Fibroblast of mammary gland (primary cell): ENCODE measurements at regions not wholly inside any gene's neighbourhood (a gene's known extent, or its start where the extent isn't known, plus 50 kb on each side); places are given as distances from the start of the nearest gene placed in this dataset.

ENCODE experiments used
- DNase-seq: peaks from one replicate; pipeline ENCODE4 v3.0.0-alpha.2; 2010; ENCODE audit warnings: low read depth
- H3K4me3 ChIP-seq: 2 replicates; pipeline ENCODE4 v1.5.1; 2011; ENCODE audit warnings: low read depth, mild to moderate bottlenecking, low read length, moderate library complexity; ENCODE audit not compliant: control insufficient read depth
- TF ChIP-seq, protein P1 (sequence below): conservative IDR thresholded peaks from 2 replicates; pipeline ENCODE4 v1.5.1; 2011; ENCODE audit warnings: low read depth, low read length, inconsistent platforms; ENCODE audit not compliant: control insufficient read depth, insufficient read depth

DNA sequence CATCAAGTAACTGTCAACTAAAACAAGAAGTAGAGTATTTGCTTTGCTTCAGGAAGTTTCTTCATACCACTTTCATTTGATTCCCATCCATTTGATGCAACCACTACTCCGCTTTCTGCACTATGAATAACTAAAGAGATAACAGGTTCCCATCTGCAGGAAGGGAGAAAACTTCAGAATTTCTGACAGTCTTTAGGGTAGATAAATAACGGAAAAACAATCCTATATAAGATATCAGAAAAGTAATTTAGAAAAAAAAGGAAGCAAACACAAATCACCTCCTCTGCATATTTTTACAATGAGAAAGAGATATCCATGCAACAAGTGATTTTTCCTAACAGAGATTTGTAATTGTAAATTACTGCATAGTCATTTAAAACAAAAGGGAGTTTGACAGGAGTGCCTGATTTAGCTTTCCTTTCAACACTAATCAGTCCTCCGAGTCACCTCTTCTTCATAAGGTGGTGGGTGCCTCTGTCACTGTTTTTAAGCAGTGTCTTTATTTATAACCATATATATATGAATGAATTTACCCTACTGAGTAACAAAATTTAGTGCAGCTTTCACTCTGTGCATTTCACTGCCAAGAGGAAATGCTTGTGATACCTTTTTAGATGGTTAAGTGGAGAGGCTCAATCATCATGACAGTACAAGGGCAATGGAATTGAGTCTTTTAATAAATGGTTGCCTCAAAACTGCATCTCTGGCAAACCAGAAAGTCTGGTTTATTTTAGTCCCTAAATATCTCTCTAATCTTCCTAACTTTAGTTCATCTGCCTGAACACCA is 1920.4 kb downstream of the MRPL39 start:
- TF ChIP-seq, protein P1, sequence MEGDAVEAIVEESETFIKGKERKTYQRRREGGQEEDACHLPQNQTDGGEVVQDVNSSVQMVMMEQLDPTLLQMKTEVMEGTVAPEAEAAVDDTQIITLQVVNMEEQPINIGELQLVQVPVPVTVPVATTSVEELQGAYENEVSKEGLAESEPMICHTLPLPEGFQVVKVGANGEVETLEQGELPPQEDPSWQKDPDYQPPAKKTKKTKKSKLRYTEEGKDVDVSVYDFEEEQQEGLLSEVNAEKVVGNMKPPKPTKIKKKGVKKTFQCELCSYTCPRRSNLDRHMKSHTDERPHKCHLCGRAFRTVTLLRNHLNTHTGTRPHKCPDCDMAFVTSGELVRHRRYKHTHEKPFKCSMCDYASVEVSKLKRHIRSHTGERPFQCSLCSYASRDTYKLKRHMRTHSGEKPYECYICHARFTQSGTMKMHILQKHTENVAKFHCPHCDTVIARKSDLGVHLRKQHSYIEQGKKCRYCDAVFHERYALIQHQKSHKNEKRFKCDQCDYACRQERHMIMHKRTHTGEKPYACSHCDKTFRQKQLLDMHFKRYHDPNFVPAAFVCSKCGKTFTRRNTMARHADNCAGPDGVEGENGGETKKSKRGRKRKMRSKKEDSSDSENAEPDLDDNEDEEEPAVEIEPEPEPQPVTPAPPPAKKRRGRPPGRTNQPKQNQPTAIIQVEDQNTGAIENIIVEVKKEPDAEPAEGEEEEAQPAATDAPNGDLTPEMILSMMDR, result no peak
- DNase-seq, result no peak
- no peak overlapping the region for H3K4me3 ChIP-seq

DNA sequence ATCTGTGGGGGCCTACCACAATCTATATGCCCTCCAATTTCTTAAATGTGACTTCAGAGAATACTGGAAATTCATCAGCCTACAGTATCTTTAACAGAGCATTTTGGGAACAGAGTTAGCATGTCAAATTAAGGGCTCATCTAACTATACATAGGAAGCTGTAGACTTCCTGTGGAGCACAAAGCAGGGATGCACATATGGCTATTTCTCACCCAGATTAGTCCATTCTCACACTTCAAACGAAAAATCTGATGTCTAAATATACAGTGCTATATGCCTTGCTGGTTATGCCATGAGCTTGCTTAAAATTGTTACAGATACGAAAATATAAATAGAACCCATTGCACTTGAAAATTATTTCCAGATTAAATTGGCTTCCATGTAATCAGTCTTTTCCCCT is 1922.8 kb downstream of the MRPL39 start:
- no peak overlapping the region for H3K4me3 ChIP-seq
- TF ChIP-seq, protein P1, result no peak
- no peak for DNase-seq

DNA sequence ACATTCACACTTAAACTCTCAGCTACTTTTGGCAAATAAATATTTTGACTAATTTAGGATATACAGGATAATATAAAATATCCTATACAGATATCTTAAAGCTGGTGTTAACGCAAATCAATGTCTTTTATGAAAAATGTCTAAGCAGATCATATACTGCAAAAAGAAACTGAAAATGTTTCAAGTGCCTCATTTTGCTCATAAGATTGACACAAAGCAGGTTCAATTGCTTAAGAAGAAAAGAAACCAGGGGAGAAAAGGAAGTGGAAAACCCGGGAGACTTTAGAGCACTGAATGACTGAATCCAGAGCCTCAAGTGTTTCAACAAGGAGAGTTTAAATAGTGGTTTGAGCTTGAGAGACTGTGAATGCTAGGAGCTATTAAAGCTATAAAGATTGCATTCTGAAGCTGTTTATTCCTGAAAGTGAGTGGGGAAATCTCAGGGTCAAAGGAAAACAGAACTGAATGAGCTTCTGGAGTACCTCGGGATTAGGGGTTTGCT is 1943.0 kb downstream of the MRPL39 start:
- no peak overlapping the region for H3K4me3 ChIP-seq
- TF ChIP-seq, protein P1, result no peak
- DNase-seq, result no peak

DNA sequence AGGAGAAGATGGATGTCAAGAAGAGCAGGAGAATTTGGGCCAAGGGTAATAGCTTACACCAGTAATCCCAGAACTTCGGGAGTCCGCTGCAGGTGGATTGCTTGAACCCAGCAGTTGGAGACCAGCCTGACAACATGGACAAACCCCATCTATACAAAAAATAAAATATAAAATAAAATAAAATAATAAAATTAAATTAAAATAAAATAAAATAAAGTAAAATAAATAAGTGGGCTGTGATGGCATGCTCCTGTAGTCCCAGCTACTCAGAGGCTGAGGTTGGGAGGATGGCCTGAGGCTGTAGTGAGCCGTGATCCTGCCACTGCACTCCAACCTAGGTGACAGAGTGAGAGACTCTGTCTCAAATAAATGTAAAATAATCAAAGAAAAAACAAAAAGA is 1946.7 kb downstream of the MRPL39 start:
- TF ChIP-seq, protein P1, result no peak
- no peak overlapping the region for H3K4me3 ChIP-seq
- DNase-seq, result no peak

DNA sequence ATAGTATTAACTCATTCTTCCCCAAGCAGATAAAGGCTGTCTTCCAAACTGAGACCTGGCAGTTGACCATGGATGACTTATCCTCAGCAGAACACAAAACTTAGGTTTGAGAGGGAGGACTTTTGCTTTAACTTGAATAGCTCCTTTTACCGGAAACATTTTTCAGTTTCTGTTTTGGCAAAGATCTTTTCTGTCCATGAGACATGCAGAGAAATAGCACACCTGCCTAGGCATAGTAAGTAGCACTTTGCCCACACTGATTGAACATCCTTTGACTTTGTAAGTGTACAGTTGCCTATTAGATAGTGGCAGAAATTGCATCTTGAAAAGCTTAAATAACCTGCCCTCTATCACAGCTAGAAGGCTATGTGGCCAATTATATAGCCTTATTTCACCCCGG is 1962.5 kb downstream of the MRPL39 start:
- H3K4me3 ChIP-seq, result no peak overlapping the region
- TF ChIP-seq, protein P1, result no peak
- no peak for DNase-seq

DNA sequence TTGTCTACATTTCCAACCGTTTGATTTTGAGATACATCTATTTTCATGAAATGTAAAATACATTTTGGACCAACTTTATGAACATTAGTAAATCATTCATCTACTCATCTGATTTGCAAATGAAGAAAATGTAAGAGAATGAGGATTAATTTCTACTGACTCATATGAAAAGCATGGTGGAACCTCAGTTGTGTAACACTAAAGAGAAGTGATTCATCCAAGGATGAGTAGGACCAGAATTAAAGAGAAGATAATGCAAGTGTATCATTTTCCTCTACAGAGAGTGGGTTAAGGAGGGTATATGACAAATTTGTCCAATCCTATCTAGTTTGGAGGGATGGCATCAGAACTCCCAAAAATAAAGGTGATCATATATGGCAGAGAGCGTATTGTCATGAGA is 1967.6 kb downstream of the MRPL39 start:
- no peak for DNase-seq
- TF ChIP-seq, protein P1, result no peak
- H3K4me3 ChIP-seq, result no peak overlapping the region
